ENCODE measurements at regions not wholly inside any gene's neighbourhood (a gene's known extent, or its start where the extent isn't known, plus 50 kb on each side); places are given as distances from the start of the nearest gene placed in this dataset.

GRCh38 chr12:114163771-114164170 is 197.6 kb upstream of the RBM19 start:
- TF ChIP-seq CTCF (IDR thresholded peaks at IDR 0.05) = no peak
- TF ChIP-seq POLR2A (IDR thresholded peaks at IDR 0.05) = no peak

All from lower leg skin (tissue), 3 donors.